ENCODE measurements at regions not wholly inside any gene's neighbourhood (a gene's known extent, or its start where the extent isn't known, plus 50 kb on each side); places are given as distances from the start of the nearest gene placed in this dataset.

DNA sequence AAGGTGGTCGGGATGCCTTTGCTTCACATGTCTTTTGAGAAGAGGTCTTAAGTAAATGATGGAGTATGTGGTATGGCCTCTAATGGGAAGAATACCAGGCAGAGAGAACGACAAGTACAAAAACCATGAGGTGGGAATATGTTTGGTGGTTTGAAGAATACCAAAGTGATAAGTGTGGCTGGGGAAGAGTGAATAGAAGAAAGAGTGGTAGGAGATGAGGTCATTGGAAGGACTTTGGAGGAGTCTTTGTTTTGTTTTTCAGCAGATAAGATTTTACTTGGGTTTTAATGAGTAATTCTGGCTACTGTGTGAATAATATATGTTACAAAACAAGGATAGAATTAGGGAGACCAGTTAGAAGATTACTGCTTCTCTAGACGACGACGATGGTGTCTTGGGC lies 515.4 kb downstream of the RAB38 start:
- DNase-seq, result no peak

DNA sequence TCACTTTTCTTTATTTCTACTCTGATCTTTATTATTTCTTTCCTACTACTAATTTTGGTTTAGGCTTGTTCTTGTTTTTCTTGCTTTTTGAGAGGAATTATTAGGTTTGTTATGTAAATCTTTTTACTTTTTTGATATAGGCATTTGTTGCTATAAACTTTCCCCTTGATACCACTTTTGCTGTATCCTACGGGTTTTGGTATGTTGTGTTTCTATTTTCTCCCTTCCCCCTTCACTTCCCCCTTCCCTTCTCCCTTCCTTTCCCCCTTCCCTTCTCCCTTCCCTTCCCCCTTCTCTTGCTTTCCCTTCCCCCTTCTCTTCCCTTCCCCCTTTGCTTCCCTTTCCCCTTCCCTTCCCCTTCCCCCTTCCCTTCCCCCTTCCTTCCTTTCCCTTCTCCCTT lies 529.6 kb downstream of the RAB38 start:
- H3K4me3 ChIP-seq, result no peak overlapping the region
- intact Hi-C loops (cut with DNase I), result no loop called here
- DNase-seq, result no peak
- H3K9me3 ChIP-seq, result no peaks in the 10 kb centered on the region
- TF ChIP-seq, protein P1, sequence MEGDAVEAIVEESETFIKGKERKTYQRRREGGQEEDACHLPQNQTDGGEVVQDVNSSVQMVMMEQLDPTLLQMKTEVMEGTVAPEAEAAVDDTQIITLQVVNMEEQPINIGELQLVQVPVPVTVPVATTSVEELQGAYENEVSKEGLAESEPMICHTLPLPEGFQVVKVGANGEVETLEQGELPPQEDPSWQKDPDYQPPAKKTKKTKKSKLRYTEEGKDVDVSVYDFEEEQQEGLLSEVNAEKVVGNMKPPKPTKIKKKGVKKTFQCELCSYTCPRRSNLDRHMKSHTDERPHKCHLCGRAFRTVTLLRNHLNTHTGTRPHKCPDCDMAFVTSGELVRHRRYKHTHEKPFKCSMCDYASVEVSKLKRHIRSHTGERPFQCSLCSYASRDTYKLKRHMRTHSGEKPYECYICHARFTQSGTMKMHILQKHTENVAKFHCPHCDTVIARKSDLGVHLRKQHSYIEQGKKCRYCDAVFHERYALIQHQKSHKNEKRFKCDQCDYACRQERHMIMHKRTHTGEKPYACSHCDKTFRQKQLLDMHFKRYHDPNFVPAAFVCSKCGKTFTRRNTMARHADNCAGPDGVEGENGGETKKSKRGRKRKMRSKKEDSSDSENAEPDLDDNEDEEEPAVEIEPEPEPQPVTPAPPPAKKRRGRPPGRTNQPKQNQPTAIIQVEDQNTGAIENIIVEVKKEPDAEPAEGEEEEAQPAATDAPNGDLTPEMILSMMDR (IDR thresholded peaks at IDR 0.05), result no peak
- no peak for TF ChIP-seq POLR2A (IDR thresholded peaks at IDR 0.05)
- no peak for TF ChIP-seq EP300 (IDR thresholded peaks at IDR 0.05)
- no peak overlapping the region for H3K27ac ChIP-seq
- H3K27me3 ChIP-seq, result no peaks in the 10 kb centered on the region
- H3K4me1 ChIP-seq (ENCODE audit: insufficient read depth), result no peaks in the 10 kb centered on the region
- 73 to 80% (median 79%) methylated on average over 1 of the region's 1 CpG for WGBS, 3 donors
- no peaks in the 10 kb centered on the region for H3K36me3 ChIP-seq

More for the DNA sequence above, 515.4 kb downstream of the RAB38 start:
- Histone ChIP-seq H3K27me3 (no peaks in the 10 kb centered on the region), H3K9me3 (no peaks in the 10 kb centered on the region), H3K4me3 (no peak overlapping the region), H3K27ac (no peak overlapping the region), H3K36me3 (no peaks in the 10 kb centered on the region), H3K4me1 (ENCODE audit: insufficient read depth) (no peaks in the 10 kb centered on the region)
- TF ChIP-seq, protein P1 (IDR thresholded peaks at IDR 0.05), result no peak
- no peak for TF ChIP-seq POLR2A (IDR thresholded peaks at IDR 0.05)
- no peak for TF ChIP-seq EP300 (IDR thresholded peaks at IDR 0.05)
- intact Hi-C loops (cut with DNase I), result no loop called here
- 52 to 74% (median 55%) methylated on average over 5 of the region's 5 CpGs for WGBS, 3 donors

DNA sequence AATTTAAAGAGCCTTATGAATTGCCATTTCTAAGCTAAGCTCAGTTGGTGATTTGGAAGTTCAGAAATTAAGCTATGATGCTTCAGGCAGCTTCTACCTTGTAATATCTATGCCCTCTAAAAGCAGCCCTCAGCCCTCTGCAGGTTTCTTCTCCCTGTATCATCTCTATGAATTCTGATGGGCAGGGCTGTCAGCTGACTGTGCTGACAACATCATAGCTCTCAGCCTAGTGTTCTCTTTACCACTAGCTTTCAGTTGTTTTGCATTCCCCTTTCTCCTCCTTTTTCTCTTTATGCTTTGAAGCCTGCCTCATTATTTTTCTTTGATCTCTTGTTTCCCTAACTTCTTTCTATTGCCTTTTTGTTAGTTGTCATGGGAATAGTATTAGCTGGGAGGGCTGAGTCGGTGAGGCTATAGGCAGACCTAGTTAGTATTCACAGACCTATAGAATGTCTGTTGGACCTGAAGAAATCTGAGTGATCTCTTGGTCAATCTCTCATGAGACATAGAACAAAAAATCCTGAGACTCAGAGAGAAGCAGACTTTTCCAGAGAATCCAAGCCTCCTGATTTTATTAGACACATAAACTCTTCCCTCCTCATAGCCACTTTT lies 535.4 kb downstream of the RAB38 start:
- intact Hi-C loops (cut with DNase I), result no loop called here

DNA sequence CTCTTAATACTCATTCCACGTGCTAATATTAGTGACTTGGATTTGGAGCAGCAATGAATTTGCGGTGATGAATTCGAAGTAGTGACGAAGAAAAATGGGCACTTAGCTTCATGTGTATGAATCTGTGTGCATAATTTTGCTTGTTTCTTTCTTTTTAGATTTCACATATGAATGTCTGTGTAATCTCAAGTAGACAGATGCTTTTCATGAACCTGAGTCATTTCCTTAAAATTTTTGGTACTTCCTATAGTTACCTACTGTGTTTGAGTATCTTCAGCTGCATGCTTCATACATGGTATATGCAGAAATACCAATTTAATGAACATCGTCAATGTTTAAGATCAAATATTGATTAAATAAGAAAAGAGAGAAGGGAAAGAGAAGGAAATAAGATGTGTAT lies 540.2 kb downstream of the RAB38 start:
- no peak for DNase-seq
- H3K27me3 ChIP-seq, result no peaks in the 10 kb centered on the region
- no peaks in the 10 kb centered on the region for H3K9me3 ChIP-seq
- no peaks in the 10 kb centered on the region for H3K36me3 ChIP-seq
- no peak for TF ChIP-seq EP300 (IDR thresholded peaks at IDR 0.05)
- WGBS, 3 donors, result 73 to 94% (median 90%) methylated on average over 5 of the region's 5 CpGs
- intact Hi-C loops (cut with DNase I), result no loop called here
- H3K4me3 ChIP-seq, result no peak overlapping the region
- no peaks in the 10 kb centered on the region for H3K4me1 ChIP-seq (ENCODE audit: insufficient read depth)
- no peak overlapping the region for H3K27ac ChIP-seq

More for the DNA sequence above, 535.4 kb downstream of the RAB38 start:
- Histone ChIP-seq H3K4me1 (ENCODE audit: insufficient read depth) (no peaks in the 10 kb centered on the region), H3K27me3 (no peaks in the 10 kb centered on the region), H3K4me3 (no peak overlapping the region), H3K9me3 (no peaks in the 10 kb centered on the region), H3K27ac (no peak overlapping the region), H3K36me3 (no peaks in the 10 kb centered on the region)
- DNase-seq, result no peak
- 41 to 54% (median 42%) methylated on average over 1 of the region's 1 CpG for WGBS, 3 donors
- TF ChIP-seq EP300 (IDR thresholded peaks at IDR 0.05) (no peak), POLR2A (IDR thresholded peaks at IDR 0.05) (no peak)
- TF ChIP-seq, protein P1 (IDR thresholded peaks at IDR 0.05), result no peak

DNA sequence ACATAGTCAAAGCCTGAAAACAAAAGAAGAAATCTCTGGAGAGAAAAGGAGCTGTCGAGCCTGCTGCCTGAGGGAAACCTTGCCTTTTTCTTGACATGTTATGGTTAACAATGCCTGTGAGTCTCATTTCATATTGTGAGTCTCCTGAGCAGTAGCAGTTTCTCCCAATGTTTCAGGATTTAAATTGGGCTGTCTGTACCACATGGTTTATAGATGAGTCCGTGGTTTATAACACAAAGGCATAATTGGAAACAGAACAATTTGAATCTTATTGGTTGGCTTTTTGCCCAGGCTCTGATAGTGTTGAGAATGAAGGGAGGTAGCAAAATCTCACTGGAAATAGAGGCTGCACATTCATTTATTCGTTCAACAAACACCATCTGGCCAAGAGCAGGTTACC lies 540.9 kb downstream of the RAB38 start:
- Histone ChIP-seq H3K36me3 (no peaks in the 10 kb centered on the region), H3K9me3 (no peaks in the 10 kb centered on the region), H3K4me3 (no peak overlapping the region), H3K27ac (no peak overlapping the region), H3K4me1 (ENCODE audit: insufficient read depth) (no peaks in the 10 kb centered on the region), H3K27me3 (no peaks in the 10 kb centered on the region)
- no peak for TF ChIP-seq EP300 (IDR thresholded peaks at IDR 0.05)
- TF ChIP-seq, protein P1 (IDR thresholded peaks at IDR 0.05), result no peak
- TF ChIP-seq POLR2A (IDR thresholded peaks at IDR 0.05), result no peak
- no peak for DNase-seq
- intact Hi-C loops (cut with DNase I), result no loop called here
- WGBS, 3 donors, result 29 to 39% (median 34%) methylated on average over 3 of the region's 3 CpGs

All from ovary (tissue), 7 donors.